HEK293T (cell line): ENCODE measurements at regions not wholly inside any gene's neighbourhood (a gene's known extent, or its start where the extent isn't known, plus 50 kb on each side); places are given as distances from the start of the nearest gene placed in this dataset.

Source experiments
- CTCF ChIA-PET: fragments of 350-600 bp; formaldehyde crosslinking; extraction: SDS; loops from one replicate; lab custom pipeline; 2021; ENCODE audit warnings: antibody characterized with exemption, inconsistent platforms; lab: Yijun Ruan, JAX
- POLR2A ChIA-PET: fragments of 350-600 bp; formaldehyde crosslinking; extraction: SDS; loops from one replicate; lab custom pipeline; 2020; ENCODE audit warnings: antibody characterized with exemption, inconsistent platforms; lab: Yijun Ruan, JAX
- DNase-seq: peaks from one replicate; pipeline ENCODE4 v3.0.0; 2012; ENCODE audit warnings: mixed read lengths; ENCODE audit errors: extremely low spot score
- ARNT ChIP-seq: fragments of 450-650 bp; IDR thresholded peaks from 2 replicates; pipeline ENCODE4 v1.6.1; 2017; ENCODE audit warnings: mild to moderate bottlenecking
- BHLHE40 ChIP-seq: fragments of 450-650 bp; IDR thresholded peaks from 2 replicates; pipeline ENCODE4 v1.6.1; 2016; ENCODE audit warnings: mild to moderate bottlenecking, moderate library complexity, borderline replicate concordance
- CTBP1 ChIP-seq: fragments of 450-650 bp; IDR thresholded peaks from 2 replicates; pipeline ENCODE4 v1.6.1; 2016; ENCODE audit warnings: borderline replicate concordance
- ELF4 ChIP-seq: fragments of 450-650 bp; IDR thresholded peaks from 2 replicates; pipeline ENCODE4 v1.6.1; 2017; ENCODE audit warnings: antibody characterized with exemption
- FOXA1 ChIP-seq: fragments of 450-650 bp; IDR thresholded peaks from 2 replicates; pipeline ENCODE4 v1.6.1; 2016; ENCODE audit warnings: mild to moderate bottlenecking
- FOXK2 ChIP-seq: fragments of 450-650 bp; IDR thresholded peaks from 2 replicates; pipeline ENCODE4 v1.6.1; 2016; ENCODE audit warnings: mild to moderate bottlenecking
- FOXM1 ChIP-seq: fragments of 450-650 bp; IDR thresholded peaks from 2 replicates; pipeline ENCODE4 v1.6.1; 2017; ENCODE audit warnings: mild to moderate bottlenecking, borderline replicate concordance
- HDGF ChIP-seq: fragments of 450-650 bp; IDR thresholded peaks from 2 replicates; pipeline ENCODE4 v1.6.1; 2017; ENCODE audit warnings: antibody characterized with exemption, borderline replicate concordance
- L3MBTL2 ChIP-seq: fragments of 450-650 bp; conservative IDR thresholded peaks from 2 replicates; pipeline ENCODE4 v1.6.1; 2016; ENCODE audit warnings: mild to moderate bottlenecking
- LEF1 ChIP-seq: fragments of 450-650 bp; IDR thresholded peaks from 2 replicates; pipeline ENCODE4 v1.6.1; 2017; ENCODE audit warnings: mild to moderate bottlenecking, borderline replicate concordance
- NFRKB ChIP-seq: fragments of 450-650 bp; IDR thresholded peaks from 2 replicates; pipeline ENCODE4 v1.6.1; 2016; ENCODE audit warnings: mild to moderate bottlenecking, moderate library complexity
- PKNOX1 ChIP-seq: fragments of 450-650 bp; IDR thresholded peaks from 2 replicates; pipeline ENCODE4 v1.6.1; 2016
- SP1 ChIP-seq: fragments of 450-650 bp; IDR thresholded peaks from 2 replicates; pipeline ENCODE4 v1.6.1; 2017
- SUZ12 ChIP-seq: fragments of 450-650 bp; IDR thresholded peaks from 2 replicates; pipeline ENCODE4 v1.6.1; 2016; ENCODE audit warnings: mild to moderate bottlenecking
- TARDBP ChIP-seq: fragments of 450-650 bp; IDR thresholded peaks from 2 replicates; pipeline ENCODE4 v1.6.1; 2016
- ZNF384 ChIP-seq: fragments of 450-650 bp; IDR thresholded peaks from 2 replicates; pipeline ENCODE4 v1.6.1; 2016

- TF ChIP-seq ZNF384: no peak
- no peak for TF ChIP-seq LEF1
- TF ChIP-seq TARDBP: no peak
- no peak for TF ChIP-seq HDGF
- TF ChIP-seq FOXM1: no peak
- no peak for TF ChIP-seq ELF4
- no peak for TF ChIP-seq BHLHE40
- no peak for TF ChIP-seq L3MBTL2
- no peak for DNase-seq
- CTCF ChIA-PET: no interaction called here
- POLR2A ChIA-PET: no interaction called here
Observed at GRCh38 chr18:66727991-66728390, 124.1 kb upstream of the CDH19 start.

- TF ChIP-seq NFRKB (no peak), ZNF384 (no peak), BHLHE40 (no peak), LEF1 (no peak), FOXK2 (no peak), TARDBP (no peak), ARNT (no peak), HDGF (no peak), PKNOX1 (no peak), ELF4 (no peak), FOXM1 (no peak), CTBP1 (no peak), L3MBTL2 (no peak), SUZ12 (no peak), FOXA1 (no peak), SP1 (no peak)
- ChIA-PET POLR2A (no interaction called here), CTCF (no interaction called here)
- DNase-seq: no peak
Observed at GRCh38 chr18:66724664-66725356, 120.9 kb upstream of the CDH19 start.

GRCh38 chr18:66722671-66723070, 118.8 kb upstream of the CDH19 start:
- ChIA-PET POLR2A (no interaction called here), CTCF (no interaction called here)
- TF ChIP-seq ZNF384 (no peak), SUZ12 (no peak)
- DNase-seq: no peak

- ChIA-PET POLR2A (no interaction called here), CTCF (no interaction called here)
- no peak for DNase-seq
- TF ChIP-seq FOXA1 (no peak), FOXM1 (no peak), HDGF (no peak), SUZ12 (no peak), TARDBP (no peak), ZNF384 (no peak), BHLHE40 (no peak), LEF1 (no peak), SP1 (no peak), L3MBTL2 (no peak), NFRKB (no peak), CTBP1 (no peak), ELF4 (no peak), FOXK2 (no peak), PKNOX1 (no peak)
Observed at GRCh38 chr18:66708646-66709045, 104.8 kb upstream of the CDH19 start.

- POLR2A ChIA-PET: no interaction called here
- no peak for TF ChIP-seq PKNOX1
- no peak for TF ChIP-seq CTBP1
- TF ChIP-seq BHLHE40: no peak
- TF ChIP-seq FOXK2: no peak
- no peak for TF ChIP-seq ELF4
- TF ChIP-seq TARDBP: no peak
- TF ChIP-seq FOXM1: no peak
- TF ChIP-seq LEF1: no peak
- TF ChIP-seq FOXA1: no peak
- TF ChIP-seq ARNT: no peak
- TF ChIP-seq L3MBTL2: no peak
- no peak for TF ChIP-seq SUZ12
- TF ChIP-seq NFRKB: no peak
- TF ChIP-seq HDGF: no peak
- TF ChIP-seq SP1: no peak
- CTCF ChIA-PET: no interaction called here
- no peak for DNase-seq
Observed at GRCh38 chr18:66707473-66707872, 103.6 kb upstream of the CDH19 start.

GRCh38 chr18:66695281-66695680, 91.4 kb upstream of the CDH19 start:
- TF ChIP-seq PKNOX1: no peak
- no peak for TF ChIP-seq FOXK2
- TF ChIP-seq ARNT: no peak
- TF ChIP-seq CTBP1: no peak
- no peak for TF ChIP-seq HDGF
- no peak for TF ChIP-seq TARDBP
- no peak for TF ChIP-seq ELF4
- TF ChIP-seq FOXM1: no peak
- no peak for TF ChIP-seq BHLHE40
- ChIA-PET POLR2A (no interaction called here), CTCF (no interaction called here)
- no peak for DNase-seq
